ENCODE measurements at regions not wholly inside any gene's neighbourhood (a gene's known extent, or its start where the extent isn't known, plus 50 kb on each side); places are given as distances from the start of the nearest gene placed in this dataset.

DNA sequence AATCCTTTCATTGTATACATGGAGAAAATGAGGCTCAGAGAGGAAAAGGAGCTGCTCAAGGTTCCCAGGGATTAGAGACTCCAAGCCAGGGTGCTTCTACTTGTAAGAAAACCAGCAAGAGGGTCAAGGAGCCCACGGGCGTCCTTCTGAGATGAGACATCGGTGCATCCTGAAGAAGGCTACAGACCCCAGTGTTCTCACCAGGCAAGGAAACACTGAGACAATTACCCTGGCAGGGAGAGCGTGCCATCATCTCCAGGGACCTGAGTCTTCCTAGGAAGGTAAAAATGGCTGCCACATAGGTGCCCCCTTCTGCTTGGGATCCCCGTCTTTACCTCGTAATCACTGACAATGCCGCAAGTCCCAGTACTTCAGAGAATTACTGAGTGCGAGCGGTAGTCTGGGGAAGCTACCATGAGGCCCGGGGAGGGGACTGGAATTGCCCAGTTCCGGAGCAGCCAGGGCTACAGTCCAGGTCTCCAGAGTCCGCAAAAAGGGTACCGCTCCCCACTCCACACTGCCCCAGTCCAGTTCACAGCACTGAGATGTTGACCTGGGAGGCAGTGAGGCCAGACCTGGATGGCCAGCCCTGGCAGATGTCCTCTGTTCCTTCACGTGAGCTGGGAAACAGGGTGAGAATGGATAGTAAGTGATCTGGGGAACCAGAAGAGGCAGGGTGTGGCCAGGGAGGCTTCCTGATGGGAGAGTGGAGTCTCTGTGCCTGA, 164.7 kb upstream of the SMAD3 start:
- no peaks in the 10 kb centered on the region; the same call in 1 of the 2 replicates for H3K9me2 ChIP-seq (ENCODE audit: insufficient read depth)
- H3K27ac ChIP-seq (ENCODE audit: low read depth), result no peak overlapping the region
- H3K4me1 ChIP-seq (ENCODE audit: insufficient read depth), result no peaks in the 10 kb centered on the region
- H3K36me3 ChIP-seq (ENCODE audit: insufficient read depth), result no peaks in the 10 kb centered on the region
- DNase-seq (ENCODE audit: low spot score) (no peak), ATAC-seq (no peak)
- H3K79me2 ChIP-seq (replicated peaks; ENCODE audit: insufficient read depth), result no peaks in the 10 kb centered on the region
- Mint-ChIP-seq H3K9me3 (peaks cover 2% of the 10 kb centered on the region; the same call in 1 of the 3 replicates), H3K4me3 (no peak overlapping the region), H3K4me1 (peaks cover 8% of the 10 kb centered on the region; the same call in 2 of the 3 replicates), H3K36me3 (ENCODE audit: low read depth) (no peaks in the 10 kb centered on the region; the same call in 2 of the 3 replicates), H3K27me3 (ENCODE audit: insufficient read depth, low read depth, poor library complexity) (peaks cover 5% of the 10 kb centered on the region), H3K27ac (no peak overlapping the region)
- H4K20me1 ChIP-seq (replicated peaks; ENCODE audit: insufficient read depth), result no peaks in the 10 kb centered on the region
- no peak overlapping the region for H2AFZ ChIP-seq
- H3K4me3 ChIP-seq, result no peak overlapping the region
- H3K4me2 ChIP-seq, result no peak overlapping the region
- H3F3A ChIP-seq (replicated peaks; ENCODE audit: low read depth), result no peaks in the 10 kb centered on the region
- no peak for TF ChIP-seq EZH2 (IDR thresholded peaks at IDR 0.05; ENCODE audit: low read depth, unreplicated experiment)
- no peak for TF ChIP-seq JUNB (IDR thresholded peaks at IDR 0.05; ENCODE audit: unreplicated experiment)
- TF ChIP-seq, protein P1, sequence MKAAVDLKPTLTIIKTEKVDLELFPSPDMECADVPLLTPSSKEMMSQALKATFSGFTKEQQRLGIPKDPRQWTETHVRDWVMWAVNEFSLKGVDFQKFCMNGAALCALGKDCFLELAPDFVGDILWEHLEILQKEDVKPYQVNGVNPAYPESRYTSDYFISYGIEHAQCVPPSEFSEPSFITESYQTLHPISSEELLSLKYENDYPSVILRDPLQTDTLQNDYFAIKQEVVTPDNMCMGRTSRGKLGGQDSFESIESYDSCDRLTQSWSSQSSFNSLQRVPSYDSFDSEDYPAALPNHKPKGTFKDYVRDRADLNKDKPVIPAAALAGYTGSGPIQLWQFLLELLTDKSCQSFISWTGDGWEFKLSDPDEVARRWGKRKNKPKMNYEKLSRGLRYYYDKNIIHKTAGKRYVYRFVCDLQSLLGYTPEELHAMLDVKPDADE (IDR thresholded peaks at IDR 0.05), result no peak
- no peak for TF ChIP-seq NANOG (IDR thresholded peaks at IDR 0.05; ENCODE audit: borderline replicate concordance)
- TF ChIP-seq POLR2AphosphoS5 (IDR thresholded peaks at IDR 0.05; ENCODE audit: low read depth), result no peak
- TF ChIP-seq, protein P2, sequence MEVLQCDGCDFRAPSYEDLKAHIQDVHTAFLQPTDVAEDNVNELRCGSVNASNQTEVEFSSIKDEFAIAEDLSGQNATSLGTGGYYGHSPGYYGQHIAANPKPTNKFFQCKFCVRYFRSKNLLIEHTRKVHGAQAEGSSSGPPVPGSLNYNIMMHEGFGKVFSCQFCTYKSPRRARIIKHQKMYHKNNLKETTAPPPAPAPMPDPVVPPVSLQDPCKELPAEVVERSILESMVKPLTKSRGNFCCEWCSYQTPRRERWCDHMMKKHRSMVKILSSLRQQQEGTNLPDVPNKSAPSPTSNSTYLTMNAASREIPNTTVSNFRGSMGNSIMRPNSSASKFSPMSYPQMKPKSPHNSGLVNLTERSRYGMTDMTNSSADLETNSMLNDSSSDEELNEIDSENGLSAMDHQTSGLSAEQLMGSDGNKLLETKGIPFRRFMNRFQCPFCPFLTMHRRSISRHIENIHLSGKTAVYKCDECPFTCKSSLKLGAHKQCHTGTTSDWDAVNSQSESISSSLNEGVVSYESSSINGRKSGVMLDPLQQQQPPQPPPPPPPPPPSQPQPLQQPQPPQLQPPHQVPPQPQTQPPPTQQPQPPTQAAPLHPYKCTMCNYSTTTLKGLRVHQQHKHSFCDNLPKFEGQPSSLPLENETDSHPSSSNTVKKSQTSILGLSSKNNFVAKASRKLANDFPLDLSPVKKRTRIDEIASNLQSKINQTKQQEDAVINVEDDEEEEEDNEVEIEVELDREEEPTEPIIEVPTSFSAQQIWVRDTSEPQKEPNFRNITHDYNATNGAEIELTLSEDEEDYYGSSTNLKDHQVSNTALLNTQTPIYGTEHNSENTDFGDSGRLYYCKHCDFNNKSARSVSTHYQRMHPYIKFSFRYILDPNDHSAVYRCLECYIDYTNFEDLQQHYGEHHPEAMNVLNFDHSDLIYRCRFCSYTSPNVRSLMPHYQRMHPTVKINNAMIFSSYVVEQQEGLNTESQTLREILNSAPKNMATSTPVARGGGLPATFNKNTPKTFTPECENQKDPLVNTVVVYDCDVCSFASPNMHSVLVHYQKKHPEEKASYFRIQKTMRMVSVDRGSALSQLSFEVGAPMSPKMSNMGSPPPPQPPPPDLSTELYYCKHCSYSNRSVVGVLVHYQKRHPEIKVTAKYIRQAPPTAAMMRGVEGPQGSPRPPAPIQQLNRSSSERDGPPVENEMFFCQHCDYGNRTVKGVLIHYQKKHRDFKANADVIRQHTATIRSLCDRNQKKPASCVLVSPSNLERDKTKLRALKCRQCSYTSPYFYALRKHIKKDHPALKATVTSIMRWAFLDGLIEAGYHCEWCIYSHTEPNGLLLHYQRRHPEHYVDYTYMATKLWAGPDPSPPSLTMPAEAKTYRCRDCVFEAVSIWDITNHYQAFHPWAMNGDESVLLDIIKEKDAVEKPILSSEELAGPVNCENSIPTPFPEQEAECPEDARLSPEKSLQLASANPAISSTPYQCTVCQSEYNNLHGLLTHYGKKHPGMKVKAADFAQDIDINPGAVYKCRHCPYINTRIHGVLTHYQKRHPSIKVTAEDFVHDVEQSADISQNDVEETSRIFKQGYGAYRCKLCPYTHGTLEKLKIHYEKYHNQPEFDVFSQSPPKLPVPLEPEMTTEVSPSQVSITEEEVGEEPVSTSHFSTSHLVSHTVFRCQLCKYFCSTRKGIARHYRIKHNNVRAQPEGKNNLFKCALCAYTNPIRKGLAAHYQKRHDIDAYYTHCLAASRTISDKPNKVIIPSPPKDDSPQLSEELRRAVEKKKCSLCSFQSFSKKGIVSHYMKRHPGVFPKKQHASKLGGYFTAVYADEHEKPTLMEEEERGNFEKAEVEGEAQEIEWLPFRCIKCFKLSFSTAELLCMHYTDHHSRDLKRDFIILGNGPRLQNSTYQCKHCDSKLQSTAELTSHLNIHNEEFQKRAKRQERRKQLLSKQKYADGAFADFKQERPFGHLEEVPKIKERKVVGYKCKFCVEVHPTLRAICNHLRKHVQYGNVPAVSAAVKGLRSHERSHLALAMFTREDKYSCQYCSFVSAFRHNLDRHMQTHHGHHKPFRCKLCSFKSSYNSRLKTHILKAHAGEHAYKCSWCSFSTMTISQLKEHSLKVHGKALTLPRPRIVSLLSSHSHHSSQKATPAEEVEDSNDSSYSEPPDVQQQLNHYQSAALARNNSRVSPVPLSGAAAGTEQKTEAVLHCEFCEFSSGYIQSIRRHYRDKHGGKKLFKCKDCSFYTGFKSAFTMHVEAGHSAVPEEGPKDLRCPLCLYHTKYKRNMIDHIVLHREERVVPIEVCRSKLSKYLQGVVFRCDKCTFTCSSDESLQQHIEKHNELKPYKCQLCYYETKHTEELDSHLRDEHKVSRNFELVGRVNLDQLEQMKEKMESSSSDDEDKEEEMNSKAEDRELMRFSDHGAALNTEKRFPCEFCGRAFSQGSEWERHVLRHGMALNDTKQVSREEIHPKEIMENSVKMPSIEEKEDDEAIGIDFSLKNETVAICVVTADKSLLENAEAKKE (CRISPR knock-in tag; IDR thresholded peaks at IDR 0.05), result no peak
- TF ChIP-seq, protein P3, sequence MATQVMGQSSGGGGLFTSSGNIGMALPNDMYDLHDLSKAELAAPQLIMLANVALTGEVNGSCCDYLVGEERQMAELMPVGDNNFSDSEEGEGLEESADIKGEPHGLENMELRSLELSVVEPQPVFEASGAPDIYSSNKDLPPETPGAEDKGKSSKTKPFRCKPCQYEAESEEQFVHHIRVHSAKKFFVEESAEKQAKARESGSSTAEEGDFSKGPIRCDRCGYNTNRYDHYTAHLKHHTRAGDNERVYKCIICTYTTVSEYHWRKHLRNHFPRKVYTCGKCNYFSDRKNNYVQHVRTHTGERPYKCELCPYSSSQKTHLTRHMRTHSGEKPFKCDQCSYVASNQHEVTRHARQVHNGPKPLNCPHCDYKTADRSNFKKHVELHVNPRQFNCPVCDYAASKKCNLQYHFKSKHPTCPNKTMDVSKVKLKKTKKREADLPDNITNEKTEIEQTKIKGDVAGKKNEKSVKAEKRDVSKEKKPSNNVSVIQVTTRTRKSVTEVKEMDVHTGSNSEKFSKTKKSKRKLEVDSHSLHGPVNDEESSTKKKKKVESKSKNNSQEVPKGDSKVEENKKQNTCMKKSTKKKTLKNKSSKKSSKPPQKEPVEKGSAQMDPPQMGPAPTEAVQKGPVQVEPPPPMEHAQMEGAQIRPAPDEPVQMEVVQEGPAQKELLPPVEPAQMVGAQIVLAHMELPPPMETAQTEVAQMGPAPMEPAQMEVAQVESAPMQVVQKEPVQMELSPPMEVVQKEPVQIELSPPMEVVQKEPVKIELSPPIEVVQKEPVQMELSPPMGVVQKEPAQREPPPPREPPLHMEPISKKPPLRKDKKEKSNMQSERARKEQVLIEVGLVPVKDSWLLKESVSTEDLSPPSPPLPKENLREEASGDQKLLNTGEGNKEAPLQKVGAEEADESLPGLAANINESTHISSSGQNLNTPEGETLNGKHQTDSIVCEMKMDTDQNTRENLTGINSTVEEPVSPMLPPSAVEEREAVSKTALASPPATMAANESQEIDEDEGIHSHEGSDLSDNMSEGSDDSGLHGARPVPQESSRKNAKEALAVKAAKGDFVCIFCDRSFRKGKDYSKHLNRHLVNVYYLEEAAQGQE (IDR thresholded peaks at IDR 0.05; ENCODE audit: unreplicated experiment), result no peak
- TF ChIP-seq ZNF331 (CRISPR knock-in tag; IDR thresholded peaks at IDR 0.05; ENCODE audit: low read depth), result no peak
- TF ChIP-seq, protein P4, sequence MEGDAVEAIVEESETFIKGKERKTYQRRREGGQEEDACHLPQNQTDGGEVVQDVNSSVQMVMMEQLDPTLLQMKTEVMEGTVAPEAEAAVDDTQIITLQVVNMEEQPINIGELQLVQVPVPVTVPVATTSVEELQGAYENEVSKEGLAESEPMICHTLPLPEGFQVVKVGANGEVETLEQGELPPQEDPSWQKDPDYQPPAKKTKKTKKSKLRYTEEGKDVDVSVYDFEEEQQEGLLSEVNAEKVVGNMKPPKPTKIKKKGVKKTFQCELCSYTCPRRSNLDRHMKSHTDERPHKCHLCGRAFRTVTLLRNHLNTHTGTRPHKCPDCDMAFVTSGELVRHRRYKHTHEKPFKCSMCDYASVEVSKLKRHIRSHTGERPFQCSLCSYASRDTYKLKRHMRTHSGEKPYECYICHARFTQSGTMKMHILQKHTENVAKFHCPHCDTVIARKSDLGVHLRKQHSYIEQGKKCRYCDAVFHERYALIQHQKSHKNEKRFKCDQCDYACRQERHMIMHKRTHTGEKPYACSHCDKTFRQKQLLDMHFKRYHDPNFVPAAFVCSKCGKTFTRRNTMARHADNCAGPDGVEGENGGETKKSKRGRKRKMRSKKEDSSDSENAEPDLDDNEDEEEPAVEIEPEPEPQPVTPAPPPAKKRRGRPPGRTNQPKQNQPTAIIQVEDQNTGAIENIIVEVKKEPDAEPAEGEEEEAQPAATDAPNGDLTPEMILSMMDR (conservative IDR thresholded peaks at IDR 0.05; ENCODE audit: low read depth in 2 of 2), result no peak
- TF ChIP-seq STAT1 (IDR thresholded peaks at IDR 0.05; ENCODE audit: unreplicated experiment), result no peak
- no peak for TF ChIP-seq CREB1 (CRISPR knock-in tag; IDR thresholded peaks at IDR 0.05; ENCODE audit: low read depth)
- TF ChIP-seq EZH2phosphoT487 (IDR thresholded peaks at IDR 0.05; ENCODE audit: unreplicated experiment), result no peak
- no peak for TF ChIP-seq ZNF114 (CRISPR knock-in tag; IDR thresholded peaks at IDR 0.05)
- no peaks in the 10 kb centered on the region for H3K27me3 ChIP-seq (ENCODE audit: insufficient read depth)

Data from GM23338 (cell line).